Mucosa of gallbladder (tissue), 1 donor: ENCODE measurements at regions not wholly inside any gene's neighbourhood (a gene's known extent, or its start where the extent isn't known, plus 50 kb on each side); places are given as distances from the start of the nearest gene placed in this dataset.
A peak's percentile ranks its signal among the peaks of the same experiment; 100 is the strongest.
"Not testable (repeated sequence)": the region's sequence is repeated elsewhere in the genome, so short reads cannot be mapped to it uniquely, and the experiment has no call there.

Experiments
- DNase-seq: peaks from one replicate; pipeline ENCODE4 v3.0.0-alpha.2; 2020; ENCODE audit warnings: low spot score
- donor health status: DM: no; HTN: no; CAD: no.

GRCh38 chr6:6812427-6812826 is 223.9 kb downstream of the LY86 start:
- DNase-seq: no peak

GRCh38 chr6:6815732-6816131 is 227.2 kb downstream of the LY86 start:
- no peak for DNase-seq

GRCh38 chr6:6816716-6817115 is 228.2 kb downstream of the LY86 start:
- DNase-seq: no peak

GRCh38 chr6:6818078-6818639 is 229.6 kb downstream of the LY86 start:
- DNase-seq: no peak

- DNase-seq: peak; percentile 89
These were observed 232.2 kb downstream of the LY86 start for GRCh38 chr6:6820641-6821238.

- no peak for DNase-seq
These were observed 233.2 kb downstream of the LY86 start for GRCh38 chr6:6821639-6822261.

- DNase-seq: no peak
These were observed 234.5 kb downstream of the LY86 start for GRCh38 chr6:6823030-6823429.

GRCh38 chr6:6823568-6824224 is 235.2 kb downstream of the LY86 start:
- no peak for DNase-seq

GRCh38 chr6:6824381-6824780 is 235.9 kb downstream of the LY86 start:
- no peak for DNase-seq

- DNase-seq: peak; percentile 30
These were observed 236.8 kb downstream of the LY86 start for GRCh38 chr6:6825193-6825784.

GRCh38 chr6:6826095-6826901 is 237.8 kb downstream of the LY86 start:
- DNase-seq: peak; percentile 59

- DNase-seq: no peak
These were observed 238.4 kb downstream of the LY86 start for GRCh38 chr6:6826961-6827360.

- DNase-seq: no peak
These were observed 241.6 kb downstream of the LY86 start for GRCh38 chr6:6829872-6830685.

- not testable (repeated sequence) for DNase-seq
These were observed 242.2 kb downstream of the LY86 start for GRCh38 chr6:6830686-6831063.

GRCh38 chr6:6832439-6832838 is 243.9 kb downstream of the LY86 start:
- no peak for DNase-seq

- DNase-seq: no peak
These were observed 246.1 kb downstream of the LY86 start for GRCh38 chr6:6834356-6835222.

GRCh38 chr6:6835223-6835503 is 246.6 kb downstream of the LY86 start:
- no peak for DNase-seq

GRCh38 chr6:6836609-6837406 is 248.3 kb downstream of the LY86 start:
- DNase-seq: no peak

GRCh38 chr6:6837541-6838080 is 249.1 kb downstream of the LY86 start:
- DNase-seq: no peak
